ENCODE measurements at regions not wholly inside any gene's neighbourhood (a gene's known extent, or its start where the extent isn't known, plus 50 kb on each side); places are given as distances from the start of the nearest gene placed in this dataset.
"Not testable (repeated sequence)": the region's sequence is repeated elsewhere in the genome, so short reads cannot be mapped to it uniquely, and the experiment has no call there.

DNA sequence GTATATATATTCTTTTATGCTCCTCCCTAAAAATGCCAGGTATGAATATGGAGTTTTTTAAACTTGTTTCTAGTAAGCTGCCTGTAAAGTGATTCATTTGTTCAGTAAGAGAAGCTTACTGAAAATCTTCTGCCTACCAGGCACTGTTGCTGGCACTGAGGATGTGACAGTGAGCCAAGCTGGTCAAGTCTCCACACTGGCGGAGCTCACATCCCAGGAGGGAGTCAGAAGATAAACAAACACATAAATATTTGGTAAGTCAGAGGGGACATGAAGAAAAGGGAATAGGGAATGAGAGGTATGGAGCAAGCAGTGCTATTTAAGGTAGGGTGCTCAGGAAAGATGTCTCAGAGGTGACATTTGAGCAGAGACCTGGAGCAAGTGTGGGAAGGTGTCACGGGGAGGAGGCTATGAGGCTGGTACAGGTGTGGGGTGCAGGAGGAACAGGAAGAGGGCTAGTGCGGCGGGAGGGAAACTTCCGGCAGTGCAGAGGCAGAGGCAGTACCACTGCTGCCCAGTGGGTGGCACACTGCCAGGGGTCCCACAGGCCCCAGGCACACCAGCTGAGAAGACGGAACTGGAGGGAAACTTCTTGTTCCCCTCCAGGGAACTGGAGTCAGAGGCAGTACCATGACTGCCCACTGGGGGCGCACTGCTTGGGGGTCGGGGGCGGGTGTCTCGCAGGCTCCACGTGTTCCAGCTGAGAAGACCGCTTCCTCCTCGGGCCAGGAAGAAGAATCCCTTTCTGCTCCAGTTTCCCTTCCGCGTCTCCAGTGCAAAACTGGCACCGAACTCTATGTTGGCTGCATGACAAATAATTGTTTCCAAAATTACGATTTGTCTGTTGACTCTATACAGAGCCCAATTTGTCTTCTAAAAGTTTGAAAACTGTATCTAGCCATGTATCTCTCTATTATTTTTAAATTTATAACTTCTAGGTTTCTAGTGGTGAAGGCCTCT lies 161.0 kb downstream of the TEX36 start:
- Mint-ChIP-seq H3K9me3 (ENCODE audit: unreplicated experiment) (no peaks in the 10 kb centered on the region), H3K27ac (ENCODE audit: unreplicated experiment) (no peak overlapping the region), H3K4me1 (ENCODE audit: unreplicated experiment) (no peaks in the 10 kb centered on the region), H3K4me3 (ENCODE audit: unreplicated experiment) (no peak overlapping the region), H3K36me3 (ENCODE audit: unreplicated experiment) (no peaks in the 10 kb centered on the region), H3K27me3 (ENCODE audit: unreplicated experiment) (peaks cover 8% of the 10 kb centered on the region)
- peak; percentile 85 for DNase-seq (ENCODE audit: extremely low spot score, unreplicated experiment)
- TF ChIP-seq, protein P1, sequence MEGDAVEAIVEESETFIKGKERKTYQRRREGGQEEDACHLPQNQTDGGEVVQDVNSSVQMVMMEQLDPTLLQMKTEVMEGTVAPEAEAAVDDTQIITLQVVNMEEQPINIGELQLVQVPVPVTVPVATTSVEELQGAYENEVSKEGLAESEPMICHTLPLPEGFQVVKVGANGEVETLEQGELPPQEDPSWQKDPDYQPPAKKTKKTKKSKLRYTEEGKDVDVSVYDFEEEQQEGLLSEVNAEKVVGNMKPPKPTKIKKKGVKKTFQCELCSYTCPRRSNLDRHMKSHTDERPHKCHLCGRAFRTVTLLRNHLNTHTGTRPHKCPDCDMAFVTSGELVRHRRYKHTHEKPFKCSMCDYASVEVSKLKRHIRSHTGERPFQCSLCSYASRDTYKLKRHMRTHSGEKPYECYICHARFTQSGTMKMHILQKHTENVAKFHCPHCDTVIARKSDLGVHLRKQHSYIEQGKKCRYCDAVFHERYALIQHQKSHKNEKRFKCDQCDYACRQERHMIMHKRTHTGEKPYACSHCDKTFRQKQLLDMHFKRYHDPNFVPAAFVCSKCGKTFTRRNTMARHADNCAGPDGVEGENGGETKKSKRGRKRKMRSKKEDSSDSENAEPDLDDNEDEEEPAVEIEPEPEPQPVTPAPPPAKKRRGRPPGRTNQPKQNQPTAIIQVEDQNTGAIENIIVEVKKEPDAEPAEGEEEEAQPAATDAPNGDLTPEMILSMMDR (IDR thresholded peaks at IDR 0.05): peak; percentile 55

DNA sequence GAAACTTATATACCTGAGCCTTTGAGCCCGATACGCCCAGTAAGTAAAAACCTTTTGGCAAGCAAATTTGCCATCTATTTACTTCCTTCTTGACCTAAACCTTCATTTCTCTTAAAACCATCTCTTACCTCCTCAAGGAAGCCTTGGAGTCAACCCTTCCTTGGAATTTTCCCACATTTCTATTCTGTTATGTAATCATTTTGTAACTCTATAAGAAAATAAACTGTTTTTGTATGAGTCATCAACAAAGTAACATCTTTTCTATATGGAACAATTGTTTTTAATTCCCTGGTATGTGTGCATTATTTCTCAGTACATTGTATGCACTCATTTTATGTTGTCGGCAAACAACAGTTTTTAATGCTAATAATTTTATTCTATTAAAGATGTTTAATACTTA lies 162.0 kb downstream of the TEX36 start:
- H3K9me3 Mint-ChIP-seq (ENCODE audit: unreplicated experiment): no peaks in the 10 kb centered on the region
- H3K27ac Mint-ChIP-seq (ENCODE audit: unreplicated experiment): no peak overlapping the region
- no peaks in the 10 kb centered on the region for H3K4me1 Mint-ChIP-seq (ENCODE audit: unreplicated experiment)
- TF ChIP-seq, protein P1 (IDR thresholded peaks at IDR 0.05): no peak
- no peaks in the 10 kb centered on the region for H3K36me3 Mint-ChIP-seq (ENCODE audit: unreplicated experiment)
- H3K27me3 Mint-ChIP-seq (ENCODE audit: unreplicated experiment): peaks cover 8% of the 10 kb centered on the region
- no peak overlapping the region for H3K4me3 Mint-ChIP-seq (ENCODE audit: unreplicated experiment)
- no peak for DNase-seq (ENCODE audit: extremely low spot score, unreplicated experiment)

DNA sequence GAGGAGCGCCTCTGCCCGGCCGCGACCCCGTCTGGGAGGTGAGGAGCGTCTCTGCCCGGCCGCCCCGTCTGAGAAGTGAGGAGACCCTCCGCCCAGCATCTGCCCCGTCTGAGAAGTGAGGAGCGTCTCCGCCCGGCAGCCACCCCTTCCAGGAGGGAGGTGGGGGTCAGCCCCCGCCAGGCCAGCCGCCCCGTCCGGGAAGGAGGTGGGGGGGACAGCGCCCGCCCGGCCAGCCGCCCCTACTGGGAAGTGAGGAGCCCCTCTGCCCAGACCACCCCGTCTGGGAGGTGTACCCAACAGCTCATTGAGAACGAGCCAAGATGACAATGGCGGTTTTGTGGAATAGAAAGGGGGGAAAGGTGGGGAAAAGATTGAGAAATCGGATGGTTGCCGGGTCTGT lies 164.6 kb downstream of the TEX36 start:
- peaks cover 12% of the 10 kb centered on the region for H3K27me3 Mint-ChIP-seq (ENCODE audit: unreplicated experiment)
- not testable (repeated sequence) for H3K36me3 Mint-ChIP-seq (ENCODE audit: unreplicated experiment)

DNA sequence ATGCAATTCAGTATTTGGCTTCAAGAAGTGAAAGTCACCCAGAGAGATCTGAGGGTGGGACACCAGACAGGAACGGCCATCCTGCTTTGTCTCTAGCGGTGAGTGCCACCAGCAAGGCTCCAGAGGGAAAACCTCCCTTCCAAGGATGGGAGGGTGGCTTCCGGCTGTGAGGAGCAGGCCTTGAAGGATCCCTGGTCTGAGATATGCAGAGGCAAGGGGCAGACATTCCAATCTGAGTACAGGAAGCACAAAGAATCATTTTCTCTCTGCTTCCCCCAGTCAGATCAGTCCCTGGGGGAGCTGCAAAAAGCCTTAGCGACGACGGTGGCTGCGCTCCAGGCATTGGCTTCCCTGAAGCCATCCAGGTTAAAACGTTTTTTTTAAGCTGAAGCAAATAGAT lies 167.4 kb downstream of the TEX36 start:
- H3K27me3 Mint-ChIP-seq (ENCODE audit: unreplicated experiment): peaks cover 12% of the 10 kb centered on the region
- no peaks in the 10 kb centered on the region for H3K36me3 Mint-ChIP-seq (ENCODE audit: unreplicated experiment)

More for the DNA sequence above, 164.6 kb downstream of the TEX36 start:
- not testable (repeated sequence) for H3K27ac Mint-ChIP-seq (ENCODE audit: unreplicated experiment); H3K9me3 Mint-ChIP-seq (ENCODE audit: unreplicated experiment); H3K4me3 Mint-ChIP-seq (ENCODE audit: unreplicated experiment); H3K4me1 Mint-ChIP-seq (ENCODE audit: unreplicated experiment)
- peak; percentile 75 for DNase-seq (ENCODE audit: extremely low spot score, unreplicated experiment)

DNA sequence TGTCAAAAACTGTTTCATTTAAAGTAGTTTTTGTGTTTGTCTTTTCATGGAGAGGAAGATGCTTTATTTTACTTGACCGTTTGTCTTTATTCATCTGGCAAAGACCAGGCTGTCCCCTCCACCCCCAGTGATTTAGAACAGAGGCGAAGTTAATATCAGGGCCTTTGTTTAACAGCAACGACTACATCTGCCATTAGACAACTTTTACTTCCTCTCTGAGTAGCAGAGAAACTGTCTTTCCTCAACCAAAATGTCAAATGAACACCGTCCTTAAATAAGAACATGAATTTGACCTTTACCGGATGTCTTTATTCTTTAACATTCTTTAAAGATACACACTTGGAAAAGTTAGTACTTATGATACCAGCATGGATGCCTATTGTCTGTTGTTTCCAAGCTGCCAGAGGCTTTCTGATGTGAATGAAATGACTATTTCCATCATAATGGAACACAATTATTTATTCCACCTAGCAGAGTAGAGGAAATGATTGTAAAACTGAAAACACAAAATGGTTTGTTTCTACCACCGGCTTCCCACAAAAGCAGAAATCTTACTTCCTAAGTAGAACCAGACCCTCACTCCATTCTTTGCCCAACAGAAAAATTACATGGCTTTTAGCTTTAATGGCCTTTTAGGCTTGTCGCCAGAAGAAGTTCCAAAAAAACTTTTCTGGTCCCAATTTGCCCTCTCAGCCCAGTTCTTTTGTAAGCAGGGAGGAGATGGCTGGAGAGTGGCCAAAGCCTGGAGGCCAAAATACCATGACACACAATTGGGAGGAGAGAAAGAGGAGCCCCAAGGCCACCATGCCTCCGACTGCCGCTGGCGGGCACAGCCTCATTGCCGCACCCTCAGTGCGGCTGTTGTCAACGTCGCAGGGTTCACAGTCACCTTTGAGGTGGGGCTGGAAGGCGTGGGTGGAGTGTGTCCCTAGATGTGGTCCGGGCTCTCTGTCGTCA lies 168.5 kb downstream of the TEX36 start:
- Mint-ChIP-seq H3K27me3 (ENCODE audit: unreplicated experiment) (peaks cover 16% of the 10 kb centered on the region), H3K36me3 (ENCODE audit: unreplicated experiment) (no peaks in the 10 kb centered on the region), H3K4me3 (ENCODE audit: unreplicated experiment) (no peak overlapping the region), H3K9me3 (ENCODE audit: unreplicated experiment) (no peaks in the 10 kb centered on the region), H3K27ac (ENCODE audit: unreplicated experiment) (no peak overlapping the region), H3K4me1 (ENCODE audit: unreplicated experiment) (no peaks in the 10 kb centered on the region)
- DNase-seq (ENCODE audit: extremely low spot score, unreplicated experiment): no peak
- TF ChIP-seq, protein P1 (IDR thresholded peaks at IDR 0.05): no peak

More for the DNA sequence above, 167.4 kb downstream of the TEX36 start:
- no peak for DNase-seq (ENCODE audit: extremely low spot score, unreplicated experiment)
- no peak overlapping the region for H3K27ac Mint-ChIP-seq (ENCODE audit: unreplicated experiment)
- TF ChIP-seq, protein P1 (IDR thresholded peaks at IDR 0.05): no peak
- H3K4me3 Mint-ChIP-seq (ENCODE audit: unreplicated experiment): no peak overlapping the region
- H3K9me3 Mint-ChIP-seq (ENCODE audit: unreplicated experiment): no peaks in the 10 kb centered on the region
- H3K4me1 Mint-ChIP-seq (ENCODE audit: unreplicated experiment): no peaks in the 10 kb centered on the region
